OCI-M1 (cell line): ENCODE measurements at regions not wholly inside any gene's neighbourhood (a gene's known extent, or its start where the extent isn't known, plus 50 kb on each side); places are given as distances from the start of the nearest gene placed in this dataset.
A peak's percentile ranks its signal among the peaks of the same experiment; 100 is the strongest.

Experiments
- DNase-seq: peaks from one replicate; lab custom pipeline; 2025; lab: John Stamatoyannopoulos, UW

DNA sequence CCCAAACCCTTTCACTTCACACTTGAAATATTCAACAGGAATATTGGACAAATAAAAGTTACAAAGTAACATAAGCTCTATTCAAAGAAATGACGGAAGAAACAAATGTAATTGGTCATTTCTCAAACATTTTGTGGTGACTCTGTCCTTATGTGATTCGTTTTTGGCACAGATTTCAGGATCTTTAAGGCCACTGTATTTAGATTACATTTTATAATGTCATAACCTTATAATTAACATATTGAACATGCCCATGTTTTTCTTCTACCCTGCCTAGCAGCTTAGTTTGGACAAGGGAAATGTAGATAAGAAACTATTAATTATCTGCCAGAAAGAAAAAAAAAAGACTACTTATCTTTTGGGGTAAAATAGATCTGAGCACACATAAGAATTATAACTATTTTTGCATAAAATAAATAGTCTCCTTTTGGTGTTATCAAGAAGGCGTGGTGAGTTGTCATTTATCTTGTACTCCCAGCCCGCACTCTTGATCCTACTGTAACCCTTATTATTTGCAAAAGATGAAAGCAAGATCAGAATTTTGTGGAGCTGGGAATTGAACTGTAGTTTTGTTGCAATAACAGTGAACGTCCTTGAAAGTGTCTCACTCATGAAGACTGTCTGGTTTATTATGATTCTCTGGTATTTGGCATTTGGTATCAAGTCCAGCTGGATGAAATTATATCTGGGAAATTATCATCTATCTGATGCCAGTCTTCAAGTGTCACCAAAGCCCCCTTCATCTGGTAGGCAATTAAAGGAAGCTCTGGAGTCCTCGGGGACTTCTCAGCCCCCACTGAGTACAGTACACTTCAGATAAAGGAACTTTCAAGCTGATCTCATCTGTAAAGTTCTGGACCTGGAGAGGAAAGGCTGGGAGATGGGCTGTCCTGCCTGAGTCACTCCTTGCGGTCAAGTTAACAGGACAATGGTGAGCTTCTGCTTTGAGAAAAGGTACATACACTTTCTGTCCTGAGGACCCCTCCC lies 175.7 kb upstream of the INHBA start:
- peak; percentile 25 for DNase-seq

DNA sequence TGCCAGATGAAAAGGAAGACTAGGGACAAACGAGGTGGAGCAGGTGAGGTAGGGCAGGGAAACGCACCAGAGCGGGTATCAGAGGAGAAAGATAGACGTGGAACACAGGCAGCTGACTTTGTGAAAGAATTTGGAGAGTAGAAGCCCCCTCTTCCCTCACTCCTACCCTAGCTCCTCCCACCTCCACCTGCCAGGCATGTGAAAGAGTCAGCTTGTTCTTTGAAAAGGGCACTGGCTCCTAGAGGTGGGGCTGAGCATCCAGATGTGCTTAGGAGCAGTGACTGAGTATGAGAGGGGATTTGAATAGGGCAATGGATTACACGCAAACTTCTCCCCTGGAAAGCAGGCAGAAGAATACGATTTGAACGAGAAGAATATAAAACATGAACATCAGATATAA lies 174.2 kb upstream of the INHBA start:
- no peak for DNase-seq

DNA sequence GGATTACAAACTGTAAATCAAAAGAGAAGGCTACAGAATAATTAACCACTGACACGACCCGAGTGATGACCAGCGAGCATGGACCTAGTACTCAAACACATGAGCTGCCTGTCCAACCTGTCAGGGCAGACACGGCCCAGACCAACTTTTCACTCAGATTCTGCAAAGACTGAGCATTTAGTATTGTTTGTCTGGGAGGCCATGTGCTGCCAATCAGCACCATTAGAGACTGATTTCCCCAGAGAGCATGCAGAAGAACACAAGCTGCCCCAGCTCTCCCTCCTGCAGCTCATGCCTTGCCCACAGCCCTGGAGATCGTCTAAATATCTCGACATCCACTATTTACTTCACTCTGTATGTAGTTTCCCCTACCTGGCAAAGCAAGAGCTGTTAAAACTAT lies 172.6 kb upstream of the INHBA start:
- DNase-seq = no peak

DNA sequence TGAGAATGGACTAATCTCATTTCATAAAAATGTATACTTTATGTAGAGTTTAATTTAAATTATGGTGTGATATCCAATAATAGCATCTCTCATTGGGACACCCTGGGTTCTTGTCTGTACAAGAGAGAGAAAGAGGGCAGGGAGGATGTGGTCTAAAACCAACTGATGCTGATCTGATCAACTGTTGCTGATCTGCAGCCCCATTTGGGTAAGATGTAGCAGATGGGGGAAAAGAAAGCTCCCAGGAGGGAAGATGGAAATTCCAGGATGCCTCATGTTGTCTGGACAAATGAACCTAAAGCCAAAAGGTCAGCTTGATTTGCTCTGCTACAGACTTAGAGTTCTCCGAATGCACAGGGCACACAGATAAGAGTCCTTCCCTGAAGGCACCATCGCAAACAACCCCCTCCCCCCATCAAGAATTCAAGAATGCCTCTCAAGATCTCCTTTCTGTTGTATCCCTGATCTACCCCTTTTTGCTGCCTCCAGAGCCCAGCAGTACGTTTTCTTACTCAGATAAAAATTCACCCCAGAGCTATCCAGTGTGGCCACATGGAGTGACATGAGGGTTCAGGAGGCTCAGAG lies 171.4 kb upstream of the INHBA start:
- DNase-seq = peak; percentile 59

DNA sequence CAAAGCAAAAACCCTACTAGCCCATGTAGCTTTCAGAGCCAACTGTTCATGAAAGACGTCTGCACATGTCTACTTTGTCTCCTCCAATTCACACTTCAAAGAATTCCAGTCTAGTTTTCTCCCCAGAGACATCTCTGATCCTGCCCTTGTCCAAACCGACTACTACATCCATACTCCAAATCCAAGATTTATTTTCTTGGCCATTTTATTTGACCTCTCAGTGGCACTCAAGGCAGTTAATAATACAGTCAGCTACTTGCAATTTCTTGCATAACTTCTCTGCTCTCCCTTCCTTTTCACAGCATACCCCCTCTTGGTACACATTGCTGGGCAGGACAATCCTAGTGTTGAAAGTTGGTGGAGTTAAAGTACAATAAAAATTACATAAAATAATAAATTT lies 170.9 kb upstream of the INHBA start:
- no peak for DNase-seq

DNA sequence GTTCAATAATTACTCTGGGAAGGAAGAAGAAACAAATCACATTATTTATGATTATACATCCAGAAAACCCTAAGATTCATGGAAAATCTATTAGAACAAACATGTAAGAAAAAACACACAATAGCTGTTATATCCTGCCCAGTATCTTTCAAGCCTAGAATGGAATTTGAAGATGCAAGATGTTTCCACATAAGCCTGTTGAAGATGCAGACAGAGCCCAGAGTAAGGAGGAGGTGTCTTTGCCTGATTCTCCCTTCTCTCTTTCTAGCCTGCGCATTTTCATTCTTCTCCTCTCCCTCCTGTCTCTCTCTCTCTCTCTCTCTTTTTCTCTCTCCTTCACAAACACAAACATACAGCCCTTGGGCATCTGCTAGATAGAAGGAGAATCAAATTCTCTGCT lies 170.1 kb upstream of the INHBA start:
- no peak for DNase-seq

GRCh38 chr7:41870461-41871138 lies 167.7 kb upstream of the INHBA start:
- DNase-seq = peak; percentile 71

GRCh38 chr7:41869997-41870396 lies 167.1 kb upstream of the INHBA start:
- no peak for DNase-seq

GRCh38 chr7:41869596-41869995 lies 166.7 kb upstream of the INHBA start:
- DNase-seq = peak; percentile 26

- no peak for DNase-seq
Observed at GRCh38 chr7:41869091-41869490, 166.2 kb upstream of the INHBA start.

DNA sequence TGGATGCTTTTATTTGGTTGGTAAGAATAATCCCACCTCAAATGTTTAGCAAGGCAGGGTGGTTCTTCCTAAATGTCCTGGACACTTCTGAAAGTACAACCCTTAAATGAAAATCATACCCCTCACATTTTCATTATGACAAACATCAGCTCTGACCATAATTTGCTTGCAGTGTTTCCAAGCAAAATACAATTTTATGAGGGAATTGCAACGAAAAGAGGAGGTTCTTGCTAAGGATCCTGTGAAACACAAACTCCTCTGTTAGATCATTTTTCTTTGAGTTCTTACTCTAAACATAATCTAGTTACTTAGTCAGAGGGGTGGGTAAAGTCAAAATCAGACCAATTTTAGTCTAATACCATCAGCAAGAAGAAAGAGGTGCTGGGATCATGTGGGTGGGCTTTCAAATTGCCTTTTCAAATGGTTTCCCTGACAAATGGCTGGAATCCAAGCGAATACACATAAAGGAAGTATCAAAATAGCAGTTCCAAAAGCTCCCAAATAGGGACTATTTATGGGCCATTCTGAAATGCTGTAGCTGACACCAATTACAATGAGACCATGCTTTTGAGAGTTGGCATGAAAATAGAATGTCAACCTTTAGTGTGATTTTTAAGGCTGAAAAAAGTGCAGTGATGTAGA lies 164.9 kb upstream of the INHBA start:
- no peak for DNase-seq

GRCh38 chr7:41862261-41862660 lies 159.4 kb upstream of the INHBA start:
- DNase-seq = no peak

DNA sequence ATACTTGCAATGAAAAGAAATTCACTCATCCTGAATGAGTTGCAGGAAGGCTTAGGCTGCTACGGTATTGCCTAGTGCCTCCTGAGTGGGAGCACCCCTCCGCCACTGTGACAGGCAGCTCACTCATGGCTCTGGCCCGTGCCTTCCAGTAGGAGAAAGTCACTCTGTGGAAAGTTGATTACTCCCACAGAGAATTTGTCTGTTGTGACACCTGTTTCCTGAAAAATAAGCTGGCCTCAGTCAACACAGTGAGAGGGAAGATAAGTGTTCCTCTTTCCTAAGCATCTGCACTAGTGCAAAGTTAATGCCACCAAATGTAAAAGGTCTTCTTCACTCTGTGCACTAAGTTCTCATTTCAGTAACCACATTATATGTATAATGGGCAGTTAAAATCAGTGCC lies 158.8 kb upstream of the INHBA start:
- DNase-seq = no peak

- DNase-seq = no peak
Observed at GRCh38 chr7:41858201-41858600, 155.3 kb upstream of the INHBA start.

DNA sequence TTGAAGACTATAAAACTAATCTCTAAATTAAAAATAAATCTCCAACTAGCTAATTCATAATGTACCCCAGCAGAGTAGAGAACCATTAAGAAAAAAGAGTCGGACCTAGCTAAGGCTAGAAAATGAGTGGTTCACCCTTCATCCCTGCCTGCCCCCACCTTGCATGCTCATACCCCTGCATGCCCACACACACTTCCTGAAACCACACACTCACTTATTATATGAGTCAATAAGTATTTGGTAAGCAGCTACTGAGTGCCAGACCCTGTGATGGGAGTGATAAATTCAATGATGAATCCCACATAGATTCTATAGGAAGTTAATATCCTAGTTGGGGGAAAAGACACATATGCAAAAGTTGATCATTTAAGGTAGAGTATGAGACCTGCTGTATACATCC lies 152.9 kb upstream of the INHBA start:
- DNase-seq = no peak

GRCh38 chr7:41847606-41848005 lies 144.7 kb upstream of the INHBA start:
- no peak for DNase-seq

GRCh38 chr7:41847151-41847550 lies 144.3 kb upstream of the INHBA start:
- no peak for DNase-seq

GRCh38 chr7:41842956-41843355 lies 140.1 kb upstream of the INHBA start:
- DNase-seq = no peak

DNA sequence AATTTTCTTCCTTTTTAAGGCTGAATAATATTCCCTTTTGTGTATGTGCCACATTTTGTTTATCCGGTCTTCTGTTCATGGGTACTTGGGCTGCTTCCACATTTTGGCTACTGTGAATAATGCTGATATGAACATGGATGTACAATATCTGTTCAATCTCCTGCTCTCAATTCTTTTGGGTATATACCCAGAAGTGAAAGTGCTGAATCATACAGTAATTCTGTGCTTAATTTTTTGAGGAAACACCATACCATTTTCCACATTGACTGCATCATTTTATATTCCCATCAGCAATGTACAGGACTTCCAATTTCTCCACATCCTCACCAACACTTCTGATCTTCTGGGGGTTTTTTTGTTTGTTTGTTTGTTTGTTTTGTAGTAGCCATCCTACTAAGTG lies 135.0 kb upstream of the INHBA start:
- peak; percentile 8 for DNase-seq

GRCh38 chr7:41835976-41836530 lies 133.2 kb upstream of the INHBA start:
- no peak for DNase-seq

DNA sequence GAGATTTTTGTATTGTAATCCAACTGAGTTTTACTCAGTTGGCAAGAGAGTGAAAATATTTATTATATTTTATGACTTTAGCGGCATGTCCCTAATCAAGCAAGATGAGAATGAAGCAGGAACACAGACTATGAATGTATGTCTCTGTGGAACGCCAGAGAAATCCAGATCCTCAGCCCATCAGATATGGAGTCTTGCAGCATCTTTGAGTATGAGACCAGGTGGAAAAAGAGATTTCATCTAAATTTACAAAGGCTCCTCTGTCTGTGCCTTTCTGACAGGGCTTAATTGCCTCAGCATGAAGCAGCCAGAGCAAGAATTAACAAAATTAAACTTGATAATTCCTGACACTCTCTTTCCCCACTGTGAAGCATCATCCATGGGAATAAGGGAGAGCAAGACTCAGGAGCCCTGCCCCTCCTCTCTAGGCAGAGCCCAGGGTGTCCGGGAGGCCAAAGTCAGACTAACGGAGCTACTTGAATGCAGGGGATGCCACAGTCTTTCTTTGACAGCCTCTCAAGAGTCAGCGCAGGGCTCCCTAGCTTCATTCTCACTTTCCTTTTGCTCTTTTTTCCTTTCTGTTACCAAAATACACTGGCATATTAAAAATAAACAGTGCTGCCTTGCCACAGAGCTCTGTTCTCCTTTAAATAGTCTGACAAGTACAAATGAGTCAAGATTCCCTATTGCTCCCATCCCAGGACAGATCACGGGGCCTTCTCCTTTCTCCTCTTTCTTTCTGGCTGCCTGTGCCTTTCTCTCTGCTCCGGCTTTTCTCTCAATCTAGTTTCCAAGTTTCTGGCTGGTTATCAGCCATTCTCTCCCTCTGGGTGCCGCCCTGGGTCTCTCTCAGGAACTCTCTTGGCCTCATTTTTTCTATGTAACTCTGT lies 132.2 kb upstream of the INHBA start:
- no peak for DNase-seq
